IMR-90 (cell line): ENCODE measurements at regions not wholly inside any gene's neighbourhood (a gene's known extent, or its start where the extent isn't known, plus 50 kb on each side); places are given as distances from the start of the nearest gene placed in this dataset.

Experiments used
- ATAC-seq: fragments of 200-7000 bp; cut with Tn5 transposase; 2 replicates; pipeline ENCODE4 v1.9.1; 2020; ENCODE audit warnings: low read depth, mild to moderate bottlenecking, moderate library complexity
- BruUV-seq: library from RNA; stranded (reverse); fragments of 400-500 nt; replicated peaks from 2 replicates; lab custom pipeline; 2021; lab: Mats Ljungman, UMichigan
- CTCF ChIA-PET: fragments of 300-600 bp; formaldehyde crosslinking; extraction: SDS; loops from one replicate; lab custom pipeline; 2021; ENCODE audit warnings: antibody characterized with exemption; lab: Yijun Ruan, JAX
- POLR2A ChIA-PET: fragments of 300-600 bp; sonication (Branson Sonifier 250); formaldehyde crosslinking; loops from one replicate; lab custom pipeline; 2022; ENCODE audit warnings: antibody characterized with exemption; ENCODE audit not compliant: unreplicated experiment; lab: Charles Lee
- DNase-seq: peaks from one replicate; pipeline ENCODE4 v3.0.0; 2013
- H2AFZ ChIP-seq: replicated peaks from 2 replicates; pipeline ENCODE3; 2013; ENCODE audit warnings: low read length, mild to moderate bottlenecking; ENCODE audit not compliant: poor library complexity
- H2AK5ac ChIP-seq: 2 replicates; pipeline ENCODE4 v1.6.1; 2013; ENCODE audit warnings: low read depth, low read length, inconsistent platforms
- H2AK9ac ChIP-seq: replicated peaks from 2 replicates; pipeline ENCODE3; 2013; ENCODE audit warnings: mild to moderate bottlenecking, low read depth, low read length, moderate library complexity; ENCODE audit not compliant: poor library complexity
- H2BK120ac ChIP-seq: 2 replicates; pipeline ENCODE4 v1.6.1; 2013; ENCODE audit warnings: low read depth, low read length, inconsistent platforms
- H2BK15ac ChIP-seq: 3 replicates; pipeline ENCODE4 v1.6.1; 2013; ENCODE audit warnings: low read depth, low read length, inconsistent platforms
- H2BK20ac ChIP-seq: 2 replicates; pipeline ENCODE4 v1.6.1; 2013; ENCODE audit warnings: low read depth, mild to moderate bottlenecking, inconsistent platforms, low read length, moderate library complexity
- H2BK5ac ChIP-seq: 2 replicates; pipeline ENCODE4 v1.6.1; 2013; ENCODE audit warnings: mild to moderate bottlenecking, low read depth, low read length, inconsistent platforms; ENCODE audit not compliant: poor library complexity, severe bottlenecking
- H3K14ac ChIP-seq: replicated peaks from 2 replicates; pipeline ENCODE4 v1.6.1; 2013; ENCODE audit warnings: low read depth, low read length, inconsistent platforms
- H3K18ac ChIP-seq: 2 replicates; pipeline ENCODE4 v1.6.1; 2013; ENCODE audit warnings: low read depth, low read length, control low read depth
- H3K23ac ChIP-seq: 2 replicates; pipeline ENCODE4 v1.6.1; 2013; ENCODE audit warnings: low read depth, low read length, inconsistent platforms
- H3K27ac ChIP-seq: 2 replicates; pipeline ENCODE4 v1.5.1; 2013; ENCODE audit warnings: mild to moderate bottlenecking, control low read depth, low read length; ENCODE audit not compliant: insufficient read depth
- H3K27me3 ChIP-seq: 2 replicates; pipeline ENCODE4 v1.6.1; 2013; ENCODE audit warnings: low read length; ENCODE audit not compliant: control insufficient read depth, insufficient read depth
- H3K36me3 ChIP-seq: 2 replicates; pipeline ENCODE4 v1.6.1; 2013; ENCODE audit warnings: low read length, mixed read lengths; ENCODE audit not compliant: control insufficient read depth, insufficient read depth
- H3K4ac ChIP-seq: 2 replicates; pipeline ENCODE4 v1.6.1; 2013; ENCODE audit warnings: low read depth, low read length, inconsistent platforms
- H3K4me1 ChIP-seq: 2 replicates; pipeline ENCODE4 v1.6.1; 2013; ENCODE audit warnings: low read length, mixed read lengths; ENCODE audit not compliant: control insufficient read depth, insufficient read depth
- H3K4me2 ChIP-seq: 2 replicates; pipeline ENCODE4 v1.6.1; 2013; ENCODE audit warnings: low read depth, mild to moderate bottlenecking, control low read depth, low read length, moderate library complexity
- H3K4me3 ChIP-seq: 2 replicates; pipeline ENCODE4 v1.5.1; 2013; ENCODE audit warnings: low read depth, mild to moderate bottlenecking, control low read depth, low read length, moderate library complexity; ENCODE audit not compliant: insufficient read depth
- H3K56ac ChIP-seq: 2 replicates; pipeline ENCODE4 v1.6.1; 2013; ENCODE audit warnings: low read length, inconsistent platforms; ENCODE audit not compliant: insufficient read depth; ENCODE audit errors: extremely low read depth
- H3K79me1 ChIP-seq, 2 experiments: 2 replicates each; pipeline ENCODE4 v1.6.1; 2013; ENCODE audit warnings: low read length in 2 of 2, inconsistent platforms in 1 of 2, low read depth in 1 of 2
- H3K9ac ChIP-seq: 2 replicates; pipeline ENCODE4 v1.6.1; 2013; ENCODE audit warnings: low read depth, low read length, control low read depth
- H3K9me1 ChIP-seq: 2 replicates; pipeline ENCODE4 v1.6.1; 2013; ENCODE audit warnings: low read length, inconsistent platforms; ENCODE audit not compliant: insufficient read depth
- H3K9me3 ChIP-seq: 2 replicates; pipeline ENCODE4 v1.6.1; 2013; ENCODE audit warnings: low read length; ENCODE audit not compliant: control insufficient read depth, insufficient read depth
- H4K20me1 ChIP-seq: 2 replicates; pipeline ENCODE4 v1.6.1; 2013; ENCODE audit warnings: low read length, inconsistent platforms; ENCODE audit not compliant: insufficient read depth
- H4K5ac ChIP-seq: 2 replicates; pipeline ENCODE4 v1.6.1; 2013; ENCODE audit warnings: mild to moderate bottlenecking, low read depth, low read length, control low read depth
- H4K8ac ChIP-seq, 2 experiments: 2 replicates each; pipeline ENCODE4 v1.6.1; 2013; ENCODE audit warnings: low read depth in 2 of 2, low read length in 2 of 2, control low read depth in 1 of 2, inconsistent platforms in 1 of 2
- H4K91ac ChIP-seq: 2 replicates; pipeline ENCODE4 v1.6.1; 2013; ENCODE audit warnings: low read depth, low read length, inconsistent platforms; ENCODE audit not compliant: insufficient read depth
- BHLHE40 ChIP-seq: fragments of 150-350 bp; IDR thresholded peaks from 2 replicates; pipeline ENCODE4 v1.6.1; 2016; ENCODE audit warnings: mild to moderate bottlenecking, low read depth, low read length
- CEBPB ChIP-seq: IDR thresholded peaks from 2 replicates; pipeline ENCODE4 v1.6.1; 2012; ENCODE audit warnings: low read depth, low read length, improper control_type of control experiment
- CHD1 ChIP-seq: IDR thresholded peaks from 2 replicates; pipeline ENCODE4 v1.6.1; 2012; ENCODE audit warnings: low read depth, low read length, improper control_type of control experiment
- FOS ChIP-seq: fragments of 150-350 bp; IDR thresholded peaks from 2 replicates; pipeline ENCODE4 v1.6.1; 2016; ENCODE audit warnings: low read depth, low read length
- MAFK ChIP-seq: IDR thresholded peaks from 2 replicates; pipeline ENCODE4 v1.6.1; 2012; ENCODE audit warnings: low read depth, low read length, improper control_type of control experiment
- MAZ ChIP-seq: IDR thresholded peaks from 2 replicates; pipeline ENCODE4 v1.6.1; 2012; ENCODE audit warnings: low read depth, mild to moderate bottlenecking, low read length, improper control_type of control experiment, moderate library complexity, borderline replicate concordance
- MXI1 ChIP-seq: IDR thresholded peaks from 2 replicates; pipeline ENCODE4 v1.6.1; 2012; ENCODE audit warnings: low read depth, mild to moderate bottlenecking, low read length, moderate library complexity, borderline replicate concordance
- NFE2L2 ChIP-seq: fragments of 150-350 bp; IDR thresholded peaks from 2 replicates; pipeline ENCODE4 v1.6.1; 2016; ENCODE audit warnings: low read depth, mild to moderate bottlenecking, low read length
- POLR2A ChIP-seq: IDR thresholded peaks from 2 replicates; pipeline ENCODE4 v1.6.1; 2012; ENCODE audit warnings: mild to moderate bottlenecking, low read depth, low read length
- RAD21 ChIP-seq: IDR thresholded peaks from 2 replicates; pipeline ENCODE4 v1.6.1; 2012; ENCODE audit warnings: low read length, improper control_type of control experiment
- RCOR1 ChIP-seq: IDR thresholded peaks from 2 replicates; pipeline ENCODE4 v1.6.1; 2012; ENCODE audit warnings: mild to moderate bottlenecking, low read length, improper control_type of control experiment; ENCODE audit not compliant: insufficient replicate concordance
- RFX5 ChIP-seq: IDR thresholded peaks from 2 replicates; pipeline ENCODE4 v1.8.0; 2012; ENCODE audit warnings: low read depth, mild to moderate bottlenecking, low read length, moderate library complexity
- SMC3 ChIP-seq: fragments of 150-350 bp; IDR thresholded peaks from 2 replicates; pipeline ENCODE4 v1.6.1; 2016; ENCODE audit warnings: low read depth, mild to moderate bottlenecking, antibody characterized with exemption, low read length, moderate library complexity
- WGBS, 2 experiments: methylation state at CpG; one replicate each; pipeline versions ENCODE4 v1.1.5 to v1.1.7; 2013; ENCODE audit warnings: missing lambda C conversion rate in 2 of 2; ENCODE audit not compliant: insufficient read length in 1 of 2; ENCODE audit errors: extremely low coverage in 2 of 2; 5-methylcytosine and 5-hydroxymethylcytosine counted together
- dilution Hi-C: fragments of 300-500 bp; cut with HindIII; formaldehyde crosslinking; loops from one replicate; pipeline ENCODE4 v1.14.3; 2018; ENCODE audit warnings: low sequenced_read_pairs; ENCODE audit not compliant: unreplicated experiment
- in situ Hi-C: fragments of 300-500 bp; cut with MboI; formaldehyde crosslinking; loops from 3 replicates; pipeline ENCODE4 v1.14.3; 2019; ENCODE audit warnings: low sequenced_read_pairs, inconsistent platforms, mixed read lengths
- intact Hi-C: fragments of 100-400 bp; cut with micrococcal nuclease; formaldehyde crosslinking; loops from 2 replicates; pipeline ENCODE4 v1.10.0; 2022
- TF ChIP-seq, protein P1 (sequence below): fragments of 150-350 bp; IDR thresholded peaks from 2 replicates; pipeline ENCODE4 v1.6.1; 2017; ENCODE audit warnings: mild to moderate bottlenecking, antibody characterized with exemption, low read length, low read depth
- TF ChIP-seq, protein P2 (sequence below): conservative IDR thresholded peaks from 2 replicates; pipeline ENCODE4 v1.5.1; 2012; ENCODE audit warnings: mild to moderate bottlenecking, low read depth, low read length, improper control_type of control experiment
- TF ChIP-seq, protein P3 (sequence below): fragments of 150-350 bp; IDR thresholded peaks from 2 replicates; pipeline ENCODE4 v1.6.1; 2016; ENCODE audit warnings: low read depth, mild to moderate bottlenecking, low read length, moderate library complexity, borderline replicate concordance

DNA sequence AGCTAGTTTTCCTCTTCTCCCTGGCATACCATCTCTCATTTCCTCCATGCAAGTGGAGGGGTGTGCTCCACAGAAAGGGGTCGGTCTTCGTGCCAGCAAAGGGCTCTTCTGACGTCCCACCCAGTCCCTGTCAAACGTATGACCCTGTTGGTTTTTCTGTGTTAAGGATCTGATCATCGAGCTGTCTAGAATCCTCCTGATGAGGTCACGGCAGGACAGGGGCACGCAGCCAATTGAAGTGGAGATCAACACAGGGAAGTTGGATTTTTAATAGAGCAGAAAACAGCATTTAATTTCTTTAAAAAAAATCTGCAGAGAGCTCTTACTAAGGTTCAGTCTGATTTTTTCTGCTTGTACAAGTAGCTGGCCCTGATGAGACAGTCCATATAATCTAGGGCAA is 339.4 kb downstream of the TEX29 start:
- Histone ChIP-seq H3K36me3 (no peaks in the 10 kb centered on the region), H2BK15ac (no peak overlapping the region), H3K27ac (no peak overlapping the region), H3K18ac (no peak overlapping the region), H3K4me1 (no peaks in the 10 kb centered on the region), H4K20me1 (no peaks in the 10 kb centered on the region), H3K27me3 (no peaks in the 10 kb centered on the region), H3K14ac (no peak overlapping the region), H3K56ac (no peak overlapping the region), H4K8ac (no peak overlapping the region), H2AFZ (no peak overlapping the region), H2BK120ac (no peak overlapping the region), H3K4me2 (no peak overlapping the region), H3K79me1 (no peaks in the 10 kb centered on the region), H3K4me3 (no peak overlapping the region), H3K4ac (no peak overlapping the region), H4K5ac (no peak overlapping the region), H3K23ac (no peak overlapping the region), H3K9me1 (no peaks in the 10 kb centered on the region), H3K9me3 (peaks cover 46% of the 10 kb centered on the region), H2AK5ac (no peak overlapping the region), H2BK5ac (no peak overlapping the region), H2BK20ac (no peak overlapping the region), H3K9ac (no peak overlapping the region), H4K91ac (no peak overlapping the region), H2AK9ac (no peak overlapping the region)
- TF ChIP-seq CEBPB: no peak
- TF ChIP-seq SMC3: no peak
- TF ChIP-seq CHD1: no peak
- TF ChIP-seq RFX5: no peak
- TF ChIP-seq, protein P1, sequence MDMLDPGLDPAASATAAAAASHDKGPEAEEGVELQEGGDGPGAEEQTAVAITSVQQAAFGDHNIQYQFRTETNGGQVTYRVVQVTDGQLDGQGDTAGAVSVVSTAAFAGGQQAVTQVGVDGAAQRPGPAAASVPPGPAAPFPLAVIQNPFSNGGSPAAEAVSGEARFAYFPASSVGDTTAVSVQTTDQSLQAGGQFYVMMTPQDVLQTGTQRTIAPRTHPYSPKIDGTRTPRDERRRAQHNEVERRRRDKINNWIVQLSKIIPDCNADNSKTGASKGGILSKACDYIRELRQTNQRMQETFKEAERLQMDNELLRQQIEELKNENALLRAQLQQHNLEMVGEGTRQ: no peak
- TF ChIP-seq, protein P2, sequence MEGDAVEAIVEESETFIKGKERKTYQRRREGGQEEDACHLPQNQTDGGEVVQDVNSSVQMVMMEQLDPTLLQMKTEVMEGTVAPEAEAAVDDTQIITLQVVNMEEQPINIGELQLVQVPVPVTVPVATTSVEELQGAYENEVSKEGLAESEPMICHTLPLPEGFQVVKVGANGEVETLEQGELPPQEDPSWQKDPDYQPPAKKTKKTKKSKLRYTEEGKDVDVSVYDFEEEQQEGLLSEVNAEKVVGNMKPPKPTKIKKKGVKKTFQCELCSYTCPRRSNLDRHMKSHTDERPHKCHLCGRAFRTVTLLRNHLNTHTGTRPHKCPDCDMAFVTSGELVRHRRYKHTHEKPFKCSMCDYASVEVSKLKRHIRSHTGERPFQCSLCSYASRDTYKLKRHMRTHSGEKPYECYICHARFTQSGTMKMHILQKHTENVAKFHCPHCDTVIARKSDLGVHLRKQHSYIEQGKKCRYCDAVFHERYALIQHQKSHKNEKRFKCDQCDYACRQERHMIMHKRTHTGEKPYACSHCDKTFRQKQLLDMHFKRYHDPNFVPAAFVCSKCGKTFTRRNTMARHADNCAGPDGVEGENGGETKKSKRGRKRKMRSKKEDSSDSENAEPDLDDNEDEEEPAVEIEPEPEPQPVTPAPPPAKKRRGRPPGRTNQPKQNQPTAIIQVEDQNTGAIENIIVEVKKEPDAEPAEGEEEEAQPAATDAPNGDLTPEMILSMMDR: no peak
- TF ChIP-seq BHLHE40: no peak
- TF ChIP-seq, protein P3, sequence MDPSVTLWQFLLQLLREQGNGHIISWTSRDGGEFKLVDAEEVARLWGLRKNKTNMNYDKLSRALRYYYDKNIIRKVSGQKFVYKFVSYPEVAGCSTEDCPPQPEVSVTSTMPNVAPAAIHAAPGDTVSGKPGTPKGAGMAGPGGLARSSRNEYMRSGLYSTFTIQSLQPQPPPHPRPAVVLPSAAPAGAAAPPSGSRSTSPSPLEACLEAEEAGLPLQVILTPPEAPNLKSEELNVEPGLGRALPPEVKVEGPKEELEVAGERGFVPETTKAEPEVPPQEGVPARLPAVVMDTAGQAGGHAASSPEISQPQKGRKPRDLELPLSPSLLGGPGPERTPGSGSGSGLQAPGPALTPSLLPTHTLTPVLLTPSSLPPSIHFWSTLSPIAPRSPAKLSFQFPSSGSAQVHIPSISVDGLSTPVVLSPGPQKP: no peak
- TF ChIP-seq MAZ: no peak
- no peak for TF ChIP-seq NFE2L2
- no peak for TF ChIP-seq FOS
- no peak for TF ChIP-seq POLR2A
- TF ChIP-seq RAD21: no peak
- no peak for TF ChIP-seq MAFK
- no peak for TF ChIP-seq MXI1
- no peak for TF ChIP-seq RCOR1
- in situ Hi-C loops: no loop called here
- no TSS peak for BruUV-seq
- no peak for DNase-seq
- ChIA-PET POLR2A (no interaction called here), CTCF (no interaction called here)
- intact Hi-C loops: no loop called here
- dilution Hi-C loops: no loop called here
- 53% methylated on average over 2 of the region's 7 CpGs; no CpG with 5 or more reads in 1 of the 2 experiments for WGBS, 2 experiments
- no peak for ATAC-seq
